GM12891 (cell line): ENCODE measurements at regions not wholly inside any gene's neighbourhood (a gene's known extent, or its start where the extent isn't known, plus 50 kb on each side); places are given as distances from the start of the nearest gene placed in this dataset.

Experiments
- POLR2A ChIP-seq: IDR thresholded peaks from 2 replicates; pipeline ENCODE4 v1.6.1; 2011; ENCODE audit warnings: low read depth, low read length, control low read depth
- TAF1 ChIP-seq: IDR thresholded peaks from 2 replicates; pipeline ENCODE4 v1.6.1; 2011; ENCODE audit warnings: low read depth, low read length, control low read depth

DNA sequence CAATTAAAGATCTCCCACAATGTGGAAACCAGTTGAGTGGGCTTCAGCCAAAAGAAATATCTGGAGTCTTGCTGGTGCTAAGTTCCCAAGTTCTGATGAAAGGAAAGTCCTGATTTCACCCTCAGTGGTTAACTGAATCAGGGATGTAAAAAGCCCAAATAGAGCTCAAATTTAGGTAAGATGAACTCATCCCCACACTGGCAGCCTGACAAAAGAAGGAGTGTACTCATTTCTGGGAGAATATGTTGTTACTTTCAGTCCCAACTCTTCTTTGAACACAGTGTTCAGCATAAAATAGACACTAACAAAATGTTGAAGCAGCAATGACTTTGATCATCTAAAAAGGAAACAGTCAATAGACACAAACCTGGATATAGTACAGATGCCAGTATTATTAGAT lies 91.7 kb downstream of the CHRM3 start:
- TF ChIP-seq POLR2A (no peak), TAF1 (no peak)
